ENCODE measurements at regions not wholly inside any gene's neighbourhood (a gene's known extent, or its start where the extent isn't known, plus 50 kb on each side); places are given as distances from the start of the nearest gene placed in this dataset.
"Not testable (repeated sequence)": the region's sequence is repeated elsewhere in the genome, so short reads cannot be mapped to it uniquely, and the experiment has no call there.

DNA sequence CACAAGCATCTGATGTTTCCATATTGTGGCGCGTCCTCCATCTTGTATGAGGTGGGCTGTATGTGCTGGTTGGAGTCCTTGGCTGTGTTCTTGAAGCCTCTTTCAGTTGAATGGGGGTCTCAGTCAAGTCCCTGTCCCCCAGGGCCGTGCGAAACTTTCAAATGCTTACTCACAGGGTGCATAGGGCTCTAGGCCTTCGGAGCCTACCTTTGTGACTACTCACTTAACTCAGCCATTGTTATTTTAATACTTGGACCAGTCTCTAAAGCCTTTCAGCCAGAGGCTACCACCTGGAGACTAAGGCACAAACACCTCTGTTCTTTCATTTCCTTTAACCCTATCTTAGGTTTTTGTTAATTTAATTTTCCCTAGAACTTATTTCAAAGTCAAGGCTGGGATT is 785.9 kb downstream of the GATA3 start:
- no peaks in the 10 kb centered on the region for H3K4me1 ChIP-seq (ENCODE audit: control insufficient read depth, insufficient read depth, low read length, poor library complexity, severe bottlenecking)
- no peaks in the 10 kb centered on the region for H3K9me3 ChIP-seq (ENCODE audit: control insufficient read depth, low read length)
- no peak overlapping the region for H3K4me3 ChIP-seq (ENCODE audit: extremely low read depth, insufficient read depth, low read length, poor library complexity, severe bottlenecking)
- 30 to 65% methylated on average over 3 to 5 of the region's 5 CpGs for WGBS, 2 experiments (ENCODE audit: insufficient coverage in 2 of 2)
- H3K27ac ChIP-seq (ENCODE audit: low read depth, low read length, severe bottlenecking), result no peak overlapping the region
- H3K36me3 ChIP-seq (ENCODE audit: control insufficient read depth, insufficient read depth, low read length), result no peaks in the 10 kb centered on the region

- no peak overlapping the region for H3K4me3 ChIP-seq (ENCODE audit: extremely low read depth, insufficient read depth, low read length, poor library complexity, severe bottlenecking)
- H3K9me3 ChIP-seq (ENCODE audit: control insufficient read depth, low read length), result no peaks in the 10 kb centered on the region
- H3K36me3 ChIP-seq (ENCODE audit: control insufficient read depth, insufficient read depth, low read length), result no peaks in the 10 kb centered on the region
- no peaks in the 10 kb centered on the region for H3K4me1 ChIP-seq (ENCODE audit: control insufficient read depth, insufficient read depth, low read length, poor library complexity, severe bottlenecking)
- no peak overlapping the region for H3K27ac ChIP-seq (ENCODE audit: low read depth, low read length, severe bottlenecking)
Observed at GRCh38 chr10:8844141-8844540, 789.7 kb downstream of the GATA3 start.

DNA sequence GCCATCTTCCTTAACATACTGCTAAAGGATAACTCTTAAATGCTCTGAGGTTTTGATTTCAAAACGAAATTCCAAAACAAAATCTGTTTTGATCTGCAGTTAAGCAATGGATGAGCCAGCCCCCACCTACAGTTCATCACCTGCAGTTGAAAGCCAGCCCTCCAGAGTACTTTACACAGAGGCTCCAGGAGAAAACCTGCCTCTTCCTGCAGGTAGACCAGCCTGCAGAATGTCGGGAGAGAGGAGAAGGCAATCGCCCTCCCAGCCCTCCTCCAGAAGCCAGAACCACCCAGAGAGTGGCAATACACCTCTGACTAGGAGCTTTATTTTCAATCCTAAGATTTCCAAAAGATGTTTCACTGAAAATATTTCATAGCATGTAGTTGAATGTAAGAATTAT is 798.1 kb downstream of the GATA3 start:
- no peaks in the 10 kb centered on the region for H3K4me1 ChIP-seq (ENCODE audit: control insufficient read depth, insufficient read depth, low read length, poor library complexity, severe bottlenecking)
- H3K36me3 ChIP-seq (ENCODE audit: control insufficient read depth, insufficient read depth, low read length), result no peaks in the 10 kb centered on the region
- H3K4me3 ChIP-seq (ENCODE audit: extremely low read depth, insufficient read depth, low read length, poor library complexity, severe bottlenecking), result no peak overlapping the region
- 53% methylated on average over 2 of the region's 3 CpGs; no CpG with 5 or more reads in 1 of the 2 experiments for WGBS, 2 experiments (ENCODE audit: insufficient coverage in 2 of 2)
- no peak overlapping the region for H3K27ac ChIP-seq (ENCODE audit: low read depth, low read length, severe bottlenecking)
- H3K9me3 ChIP-seq (ENCODE audit: control insufficient read depth, low read length), result no peaks in the 10 kb centered on the region

DNA sequence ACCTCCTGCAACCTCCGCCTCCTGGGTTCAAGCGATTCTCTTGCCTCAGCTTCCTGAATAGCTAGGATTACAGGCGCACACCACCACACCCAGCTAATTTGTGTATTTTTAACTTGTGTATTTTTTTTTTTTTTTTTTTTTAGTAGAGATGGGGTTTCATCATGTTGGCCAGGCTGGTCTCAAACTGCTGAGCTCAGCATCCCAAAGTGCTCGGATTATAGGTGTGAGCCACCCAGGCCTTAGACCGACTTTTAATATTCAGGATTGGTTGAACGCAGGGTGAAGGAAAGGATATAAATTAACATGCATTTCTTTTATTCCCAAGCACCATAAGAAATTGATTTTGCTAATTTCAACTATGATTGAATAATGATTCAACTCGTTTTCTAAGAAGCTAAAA is 798.6 kb downstream of the GATA3 start:
- Histone ChIP-seq H3K9me3 (ENCODE audit: control insufficient read depth, low read length) (no peaks in the 10 kb centered on the region), H3K36me3 (ENCODE audit: control insufficient read depth, insufficient read depth, low read length) (no peaks in the 10 kb centered on the region), H3K4me3 (ENCODE audit: extremely low read depth, insufficient read depth, low read length, poor library complexity, severe bottlenecking) (no peak overlapping the region), H3K4me1 (ENCODE audit: control insufficient read depth, insufficient read depth, low read length, poor library complexity, severe bottlenecking) (no peaks in the 10 kb centered on the region), H3K27ac (ENCODE audit: low read depth, low read length, severe bottlenecking) (no peak overlapping the region)
- WGBS, 2 experiments (ENCODE audit: insufficient coverage in 2 of 2), result 80% methylated on average over 1 of the region's 7 CpGs; no CpG with 5 or more reads in 1 of the 2 experiments

DNA sequence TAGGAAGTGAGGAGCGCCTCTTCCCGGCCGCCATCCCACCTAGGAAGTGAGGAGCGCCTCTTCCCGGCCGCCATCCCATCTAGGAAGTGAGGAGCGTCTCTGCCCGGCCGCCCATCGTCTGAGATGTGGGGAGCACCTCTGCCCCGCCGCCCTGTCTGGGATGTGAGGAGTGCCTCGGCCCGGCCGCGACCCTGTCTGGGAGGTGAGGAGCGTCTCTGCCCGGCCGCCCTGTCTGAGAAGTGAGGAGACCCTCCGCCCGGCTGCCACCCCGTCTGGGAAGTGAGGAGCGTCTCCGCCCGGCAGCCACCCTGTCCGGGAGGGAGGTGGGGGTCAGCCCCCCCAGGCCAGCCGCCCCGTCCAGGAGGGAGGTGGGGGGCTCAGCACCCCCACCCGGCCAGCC is 814.4 kb downstream of the GATA3 start:
- WGBS, 2 experiments (ENCODE audit: insufficient coverage in 2 of 2), result 94% methylated on average over 6 of the region's 29 CpGs; no CpG with 5 or more reads in 1 of the 2 experiments
- not testable (repeated sequence) for H3K4me3 ChIP-seq (ENCODE audit: extremely low read depth, insufficient read depth, low read length, poor library complexity, severe bottlenecking); H3K36me3 ChIP-seq (ENCODE audit: control insufficient read depth, insufficient read depth, low read length); H3K27ac ChIP-seq (ENCODE audit: low read depth, low read length, severe bottlenecking); H3K4me1 ChIP-seq (ENCODE audit: control insufficient read depth, insufficient read depth, low read length, poor library complexity, severe bottlenecking); H3K9me3 ChIP-seq (ENCODE audit: control insufficient read depth, low read length)

DNA sequence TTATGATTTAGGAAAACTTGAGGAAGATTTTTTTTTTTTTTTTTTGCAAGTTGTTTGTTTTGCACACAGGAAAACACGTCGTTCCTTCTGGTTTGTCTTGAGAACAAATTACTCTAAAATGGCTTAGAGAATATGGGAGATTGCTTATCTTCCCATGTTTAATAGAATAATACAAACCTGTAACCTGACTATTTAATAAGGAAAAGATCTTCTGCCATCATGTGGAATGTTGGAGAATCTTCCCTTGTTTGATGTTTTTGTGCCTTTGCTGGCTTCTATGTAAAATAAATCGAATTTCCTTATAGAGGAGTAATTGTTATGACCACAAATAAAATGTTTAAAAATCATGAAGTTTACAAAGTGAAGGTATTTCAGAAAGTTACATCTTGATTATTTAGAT is 818.8 kb downstream of the GATA3 start:
- H3K36me3 ChIP-seq (ENCODE audit: control insufficient read depth, insufficient read depth, low read length), result no peaks in the 10 kb centered on the region
- no CpG with 5 or more reads among the region's 3 CpGs for WGBS, 2 experiments (ENCODE audit: insufficient coverage in 2 of 2)
- H3K4me3 ChIP-seq (ENCODE audit: extremely low read depth, insufficient read depth, low read length, poor library complexity, severe bottlenecking), result no peak overlapping the region
- H3K27ac ChIP-seq (ENCODE audit: low read depth, low read length, severe bottlenecking), result no peak overlapping the region
- H3K4me1 ChIP-seq (ENCODE audit: control insufficient read depth, insufficient read depth, low read length, poor library complexity, severe bottlenecking), result no peaks in the 10 kb centered on the region
- no peaks in the 10 kb centered on the region for H3K9me3 ChIP-seq (ENCODE audit: control insufficient read depth, low read length)

GRCh38 chr10:8874268-8874667 is 819.8 kb downstream of the GATA3 start:
- Histone ChIP-seq H3K36me3 (ENCODE audit: control insufficient read depth, insufficient read depth, low read length) (no peaks in the 10 kb centered on the region), H3K4me3 (ENCODE audit: extremely low read depth, insufficient read depth, low read length, poor library complexity, severe bottlenecking) (no peak overlapping the region), H3K9me3 (ENCODE audit: control insufficient read depth, low read length) (no peaks in the 10 kb centered on the region), H3K4me1 (ENCODE audit: control insufficient read depth, insufficient read depth, low read length, poor library complexity, severe bottlenecking) (no peaks in the 10 kb centered on the region), H3K27ac (ENCODE audit: low read depth, low read length, severe bottlenecking) (no peak overlapping the region)
- WGBS, 2 experiments (ENCODE audit: insufficient coverage in 2 of 2), result no CpG with 5 or more reads among the region's 2 CpGs

- Histone ChIP-seq H3K36me3 (ENCODE audit: control insufficient read depth, insufficient read depth, low read length) (no peaks in the 10 kb centered on the region), H3K27ac (ENCODE audit: low read depth, low read length, severe bottlenecking) (no peak overlapping the region), H3K9me3 (ENCODE audit: control insufficient read depth, low read length) (no peaks in the 10 kb centered on the region), H3K4me3 (ENCODE audit: extremely low read depth, insufficient read depth, low read length, poor library complexity, severe bottlenecking) (no peak overlapping the region), H3K4me1 (ENCODE audit: control insufficient read depth, insufficient read depth, low read length, poor library complexity, severe bottlenecking) (no peaks in the 10 kb centered on the region)
- 100% methylated on average over 2 of the region's 3 CpGs; no CpG with 5 or more reads in 1 of the 2 experiments for WGBS, 2 experiments (ENCODE audit: insufficient coverage in 2 of 2)
Observed at GRCh38 chr10:8874972-8875371, 820.5 kb downstream of the GATA3 start.

- Histone ChIP-seq H3K27ac (ENCODE audit: low read depth, low read length, severe bottlenecking) (no peak overlapping the region), H3K4me1 (ENCODE audit: control insufficient read depth, insufficient read depth, low read length, poor library complexity, severe bottlenecking) (no peaks in the 10 kb centered on the region), H3K4me3 (ENCODE audit: extremely low read depth, insufficient read depth, low read length, poor library complexity, severe bottlenecking) (no peak overlapping the region), H3K36me3 (ENCODE audit: control insufficient read depth, insufficient read depth, low read length) (no peaks in the 10 kb centered on the region), H3K9me3 (ENCODE audit: control insufficient read depth, low read length) (no peaks in the 10 kb centered on the region)
- WGBS, 2 experiments (ENCODE audit: insufficient coverage in 2 of 2), result 100% methylated on average over 1 of the region's 1 CpG; no CpG with 5 or more reads in 1 of the 2 experiments
Observed at GRCh38 chr10:8876171-8876570, 821.7 kb downstream of the GATA3 start.

DNA sequence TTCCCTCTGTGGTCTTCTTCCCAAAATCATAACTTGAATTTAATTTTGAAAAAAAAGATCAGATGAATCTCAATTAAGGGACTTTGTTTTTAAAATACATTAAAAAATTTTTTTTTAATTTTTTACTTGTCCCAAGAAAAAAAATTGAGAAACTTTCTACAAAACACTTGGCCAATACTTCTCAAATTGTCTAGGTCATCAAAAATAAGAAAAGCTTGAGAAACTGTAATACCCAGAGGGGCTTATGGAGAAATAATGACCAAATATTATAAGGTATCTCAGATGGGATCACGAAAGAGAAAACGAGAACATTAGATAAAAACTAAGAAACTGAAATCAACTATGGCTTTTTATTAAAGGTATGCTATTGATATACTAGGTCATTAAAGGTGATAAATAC is 835.0 kb downstream of the GATA3 start:
- Histone ChIP-seq H3K9me3 (ENCODE audit: control insufficient read depth, low read length) (no peaks in the 10 kb centered on the region), H3K27ac (ENCODE audit: low read depth, low read length, severe bottlenecking) (no peak overlapping the region), H3K36me3 (ENCODE audit: control insufficient read depth, insufficient read depth, low read length) (no peaks in the 10 kb centered on the region), H3K4me1 (ENCODE audit: control insufficient read depth, insufficient read depth, low read length, poor library complexity, severe bottlenecking) (no peaks in the 10 kb centered on the region), H3K4me3 (ENCODE audit: extremely low read depth, insufficient read depth, low read length, poor library complexity, severe bottlenecking) (no peak overlapping the region)
- no CpG with 5 or more reads among the region's 2 CpGs for WGBS, 2 experiments (ENCODE audit: insufficient coverage in 2 of 2)

DNA sequence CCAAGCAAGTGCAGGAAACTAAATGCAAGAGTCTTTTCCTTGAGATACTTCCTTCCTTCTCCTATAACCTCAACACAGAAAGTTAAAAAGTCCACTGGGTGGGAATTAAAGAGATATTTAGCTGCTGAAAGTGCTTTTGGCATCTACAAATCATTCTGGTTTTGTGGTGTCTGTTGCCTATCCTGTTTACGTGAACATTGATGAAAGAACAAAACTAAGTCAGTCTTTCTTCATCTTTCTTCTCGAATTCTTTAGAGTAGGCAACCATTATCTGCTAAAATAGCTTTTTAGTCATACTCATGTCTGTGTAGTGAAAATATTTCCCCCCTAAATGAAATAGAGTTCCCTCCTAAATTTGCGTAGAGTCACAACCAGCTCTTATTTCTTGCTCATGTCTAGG is 838.6 kb downstream of the GATA3 start:
- WGBS, 2 experiments (ENCODE audit: insufficient coverage in 2 of 2), result 86% methylated on average over 1 of the region's 3 CpGs; no CpG with 5 or more reads in 1 of the 2 experiments
- Histone ChIP-seq H3K9me3 (ENCODE audit: control insufficient read depth, low read length) (no peaks in the 10 kb centered on the region), H3K36me3 (ENCODE audit: control insufficient read depth, insufficient read depth, low read length) (no peaks in the 10 kb centered on the region), H3K4me3 (ENCODE audit: extremely low read depth, insufficient read depth, low read length, poor library complexity, severe bottlenecking) (no peak overlapping the region), H3K4me1 (ENCODE audit: control insufficient read depth, insufficient read depth, low read length, poor library complexity, severe bottlenecking) (no peaks in the 10 kb centered on the region), H3K27ac (ENCODE audit: low read depth, low read length, severe bottlenecking) (no peak overlapping the region)

DNA sequence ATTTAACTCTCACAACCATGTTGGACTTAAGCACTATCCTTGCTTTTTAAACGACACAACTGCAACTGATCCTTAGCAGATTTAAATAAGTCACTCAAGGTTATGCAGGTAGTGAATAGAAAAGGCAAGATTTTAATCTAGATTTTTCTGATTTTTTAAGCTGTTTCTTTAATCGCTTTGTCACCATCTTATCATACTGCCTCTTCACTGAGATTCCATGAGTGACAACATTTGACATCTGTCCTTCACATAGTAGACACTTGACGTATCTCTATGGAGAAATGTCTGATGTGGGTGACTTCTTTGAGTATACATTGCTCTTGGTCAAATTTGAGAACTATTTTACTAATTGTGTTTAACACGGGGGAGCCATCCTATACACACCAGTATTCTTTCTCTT is 839.7 kb downstream of the GATA3 start:
- Histone ChIP-seq H3K4me1 (ENCODE audit: control insufficient read depth, insufficient read depth, low read length, poor library complexity, severe bottlenecking) (no peaks in the 10 kb centered on the region), H3K27ac (ENCODE audit: low read depth, low read length, severe bottlenecking) (no peak overlapping the region), H3K4me3 (ENCODE audit: extremely low read depth, insufficient read depth, low read length, poor library complexity, severe bottlenecking) (no peak overlapping the region), H3K9me3 (ENCODE audit: control insufficient read depth, low read length) (no peaks in the 10 kb centered on the region), H3K36me3 (ENCODE audit: control insufficient read depth, insufficient read depth, low read length) (no peaks in the 10 kb centered on the region)
- no CpG with 5 or more reads among the region's 4 CpGs for WGBS, 2 experiments (ENCODE audit: insufficient coverage in 2 of 2)
